ENCODE measurements at regions not wholly inside any gene's neighbourhood (a gene's known extent, or its start where the extent isn't known, plus 50 kb on each side); places are given as distances from the start of the nearest gene placed in this dataset.
A peak's percentile ranks its signal among the peaks of the same experiment; 100 is the strongest.

GRCh38 chr12:89247967-89248366, 104.3 kb downstream of the DUSP6 start:
- H3K36me3 ChIP-seq (ENCODE audit: insufficient read depth, low read length): no peaks in the 10 kb centered on the region
- POLR2A ChIA-PET (ENCODE audit: partially characterized antibody): interaction anchor here (0.8 kb wide), 1 partner anchor 10 kb away, joined by 3 read pairs; no protein-coding TSS in a partner anchor
- H3K4me3 Mint-ChIP-seq: no peak overlapping the region
- peaks cover 28 to 41% (median 34%) of the 10 kb centered on the region in 4 donors for H3K4me1 Mint-ChIP-seq
- intact Hi-C loops (cut with micrococcal nuclease): loop anchor here (10.0 kb wide), 2 partner anchors 233 to 277 kb away; partner anchors contain the start of genes GALNT4 and POC1B
- H3K4me1 ChIP-seq (ENCODE audit: insufficient read depth, low read length): peaks cover 36% of the 10 kb centered on the region
- no peaks in the 10 kb centered on the region for H3K36me3 Mint-ChIP-seq
- H3K27ac ChIP-seq (ENCODE audit: low read depth, low read length): no peak overlapping the region
- H3K4me3 ChIP-seq (ENCODE audit: low read length in 2 of 2): no peak overlapping the region
- no peak for DNase-seq
- H3K27me3 ChIP-seq (ENCODE audit: insufficient read depth, low read length): no peaks in the 10 kb centered on the region
- H3K9me3 Mint-ChIP-seq: no peaks in the 10 kb centered on the region
- H3K27me3 Mint-ChIP-seq: no peaks in the 10 kb centered on the region
- no peaks in the 10 kb centered on the region for H3K9me3 ChIP-seq (ENCODE audit: control insufficient read depth in 1 of 2, low read length in 2 of 2)
- CTCF ChIA-PET (ENCODE audit: partially characterized antibody): no interaction called here
- H3K27ac Mint-ChIP-seq: peak overlapping the region in 1 of 7 donors; percentile 7

DNA sequence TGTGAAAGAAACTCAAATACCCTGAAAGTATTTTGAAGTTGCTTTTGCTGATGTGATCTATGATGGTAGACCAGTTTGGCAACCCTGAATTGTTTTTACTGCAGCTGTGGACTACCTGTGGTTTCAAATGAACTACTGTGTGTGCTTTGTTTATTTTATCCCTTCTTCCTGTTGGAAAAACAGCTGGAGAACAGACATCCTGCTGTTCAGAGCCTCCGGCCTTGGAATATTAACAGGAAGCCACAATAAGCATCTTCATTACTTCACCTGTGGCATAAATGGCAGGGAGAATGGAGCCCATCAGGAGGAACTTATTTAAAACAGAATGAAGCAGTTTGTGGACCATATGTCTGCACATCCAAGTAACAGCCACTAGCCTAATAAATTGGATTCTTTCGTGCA, 104.8 kb downstream of the DUSP6 start:
- no peak overlapping the region for H3K4me3 Mint-ChIP-seq
- Histone ChIP-seq H3K4me1 (ENCODE audit: insufficient read depth, low read length) (peaks cover 36% of the 10 kb centered on the region), H3K9me3 (ENCODE audit: control insufficient read depth in 1 of 2, low read length in 2 of 2) (no peaks in the 10 kb centered on the region), H3K36me3 (ENCODE audit: insufficient read depth, low read length) (no peaks in the 10 kb centered on the region), H3K27me3 (ENCODE audit: insufficient read depth, low read length) (no peaks in the 10 kb centered on the region), H3K4me3 (ENCODE audit: low read length in 2 of 2) (no peak overlapping the region), H3K27ac (ENCODE audit: low read depth, low read length) (no peak overlapping the region)
- CTCF ChIA-PET (ENCODE audit: partially characterized antibody): interaction anchor here (0.9 to 1.4 kb wide), 3 partner anchors 9 to 209 kb away, joined by 3 to 4 read pairs (median 3); no protein-coding TSS in a partner anchor
- intact Hi-C loops (cut with micrococcal nuclease): loop anchor here (10.0 kb wide), 2 partner anchors 233 to 277 kb away; partner anchors contain the start of genes GALNT4 and POC1B
- DNase-seq: no peak
- peaks cover 30 to 41% (median 35%) of the 10 kb centered on the region in 4 donors for H3K4me1 Mint-ChIP-seq
- POLR2A ChIA-PET (ENCODE audit: partially characterized antibody): interaction anchor here (0.8 kb wide), 1 partner anchor 9 kb away, joined by 3 read pairs; no protein-coding TSS in a partner anchor
- H3K27ac Mint-ChIP-seq: no peak overlapping the region
- H3K9me3 Mint-ChIP-seq: no peaks in the 10 kb centered on the region
- H3K36me3 Mint-ChIP-seq: no peaks in the 10 kb centered on the region
- H3K27me3 Mint-ChIP-seq: no peaks in the 10 kb centered on the region

DNA sequence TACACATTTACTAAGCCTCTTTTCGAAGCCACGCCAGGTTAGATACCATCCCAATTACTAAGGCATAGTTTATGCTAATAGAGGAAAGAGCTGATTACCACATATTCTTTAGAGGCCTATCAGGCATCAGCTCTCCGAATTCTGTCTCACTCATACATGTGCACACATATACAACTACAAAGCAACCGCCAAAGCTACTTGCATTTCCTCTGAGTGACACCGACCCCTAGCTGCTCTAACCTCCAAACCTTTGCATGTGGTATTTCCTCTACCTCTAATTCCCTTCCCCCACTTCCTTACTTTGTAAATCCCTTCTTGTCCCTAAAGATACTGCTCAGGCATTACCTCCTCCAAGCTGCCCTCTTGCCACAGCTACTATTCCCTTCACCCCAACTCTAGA, 107.2 kb downstream of the DUSP6 start:
- Histone ChIP-seq H3K27ac (ENCODE audit: low read depth, low read length) (no peak overlapping the region), H3K36me3 (ENCODE audit: insufficient read depth, low read length) (no peaks in the 10 kb centered on the region), H3K4me1 (ENCODE audit: insufficient read depth, low read length) (peaks cover 30% of the 10 kb centered on the region), H3K27me3 (ENCODE audit: insufficient read depth, low read length) (no peaks in the 10 kb centered on the region), H3K9me3 (ENCODE audit: control insufficient read depth in 1 of 2, low read length in 2 of 2) (no peaks in the 10 kb centered on the region), H3K4me3 (ENCODE audit: low read length in 2 of 2) (peak overlapping the region in 1 of 2 donors; percentile 21)
- POLR2A ChIA-PET (ENCODE audit: partially characterized antibody): interaction anchor here (0.9 to 3.4 kb wide), 8 partner anchors 9 to 206 kb away, joined by 3 to 16 read pairs (median 9); partner anchors contain the start of gene DUSP6
- no peaks in the 10 kb centered on the region for H3K27me3 Mint-ChIP-seq
- H3K36me3 Mint-ChIP-seq: no peaks in the 10 kb centered on the region
- peak overlapping the region; percentile 6 to 70 (median 40) for H3K4me3 Mint-ChIP-seq
- H3K4me1 Mint-ChIP-seq: peaks cover 30 to 33% (median 31%) of the 10 kb centered on the region in 4 donors
- CTCF ChIA-PET (ENCODE audit: partially characterized antibody): interaction anchor here (0.7 to 2.1 kb wide), 15 partner anchors 9 to 278 kb away, joined by 3 to 10 read pairs (median 4); partner anchors contain the start of gene DUSP6
- H3K9me3 Mint-ChIP-seq: peaks cover 0 to 3% (median 0%) of the 10 kb centered on the region in 8 donors
- H3K27ac Mint-ChIP-seq: peak overlapping the region; percentile 50 to 73 (median 57)
- intact Hi-C loops (cut with micrococcal nuclease): loop anchor here (1.0 to 10.0 kb wide), 5 partner anchors 20 to 280 kb away; partner anchors contain the start of genes GALNT4 and POC1B
- peak; percentile 73 to 81 (median 78) for DNase-seq

- no peak overlapping the region for H3K27ac ChIP-seq (ENCODE audit: low read depth, low read length)
These were observed 107.8 kb downstream of the DUSP6 start for GRCh38 chr12:89244536-89244935.

GRCh38 chr12:89243771-89244170, 108.5 kb downstream of the DUSP6 start:
- no peaks in the 10 kb centered on the region for H3K9me3 ChIP-seq (ENCODE audit: control insufficient read depth in 1 of 2, low read length in 2 of 2)
- H3K4me1 Mint-ChIP-seq: peaks cover 34 to 41% (median 38%) of the 10 kb centered on the region in 4 donors
- H3K9me3 Mint-ChIP-seq: peaks cover 0 to 3% (median 0%) of the 10 kb centered on the region in 8 donors
- no peaks in the 10 kb centered on the region for H3K36me3 ChIP-seq (ENCODE audit: insufficient read depth, low read length)
- H3K4me3 Mint-ChIP-seq: peak overlapping the region in 6 of 8 donors; percentile 10 to 60 (median 40)
- CTCF ChIA-PET (ENCODE audit: partially characterized antibody): interaction anchor here (0.7 to 2.1 kb wide), 4 partner anchors 8 to 227 kb away, joined by 3 to 6 read pairs (median 4); no protein-coding TSS in a partner anchor
- peak overlapping the region in 6 of 7 donors; percentile 2 to 68 (median 24) for H3K27ac Mint-ChIP-seq
- peaks cover 32% of the 10 kb centered on the region for H3K4me1 ChIP-seq (ENCODE audit: insufficient read depth, low read length)
- intact Hi-C loops (cut with micrococcal nuclease): loop anchor here (2.0 to 10.0 kb wide), 4 partner anchors 19 to 281 kb away; partner anchors contain the start of genes GALNT4 and POC1B
- H3K27ac ChIP-seq (ENCODE audit: low read depth, low read length): no peak overlapping the region
- no peaks in the 10 kb centered on the region for H3K27me3 ChIP-seq (ENCODE audit: insufficient read depth, low read length)
- no peak for DNase-seq
- H3K27me3 Mint-ChIP-seq: no peaks in the 10 kb centered on the region
- POLR2A ChIA-PET (ENCODE audit: partially characterized antibody): interaction anchor here (0.7 to 3.4 kb wide), 6 partner anchors 8 to 110 kb away, joined by 3 to 16 read pairs (median 10); partner anchors contain the start of gene DUSP6
- no peak overlapping the region for H3K4me3 ChIP-seq (ENCODE audit: low read length in 2 of 2)
- H3K36me3 Mint-ChIP-seq: no peaks in the 10 kb centered on the region

More at GRCh38 chr12:89244536-89244935, 107.8 kb downstream of the DUSP6 start:
- DNase-seq: peak; percentile 28 to 59 (median 49)
- no peaks in the 10 kb centered on the region for H3K36me3 Mint-ChIP-seq
- peaks cover 0 to 3% (median 0%) of the 10 kb centered on the region in 8 donors for H3K9me3 Mint-ChIP-seq
- H3K27ac Mint-ChIP-seq: peak overlapping the region; percentile 13 to 73 (median 57)
- no peaks in the 10 kb centered on the region for H3K27me3 Mint-ChIP-seq
- POLR2A ChIA-PET (ENCODE audit: partially characterized antibody): interaction anchor here (0.7 to 3.4 kb wide), 9 partner anchors 9 to 205 kb away, joined by 3 to 16 read pairs (median 9); partner anchors contain the start of gene DUSP6
- peak overlapping the region; percentile 6 to 70 (median 50) for H3K4me3 Mint-ChIP-seq
- Histone ChIP-seq H3K4me3 (ENCODE audit: low read length in 2 of 2) (peak overlapping the region in 1 of 2 donors; percentile 21), H3K36me3 (ENCODE audit: insufficient read depth, low read length) (no peaks in the 10 kb centered on the region), H3K4me1 (ENCODE audit: insufficient read depth, low read length) (peaks cover 30% of the 10 kb centered on the region), H3K9me3 (ENCODE audit: control insufficient read depth in 1 of 2, low read length in 2 of 2) (no peaks in the 10 kb centered on the region), H3K27me3 (ENCODE audit: insufficient read depth, low read length) (no peaks in the 10 kb centered on the region)
- H3K4me1 Mint-ChIP-seq: peaks cover 31 to 34% (median 33%) of the 10 kb centered on the region in 4 donors
- CTCF ChIA-PET (ENCODE audit: partially characterized antibody): interaction anchor here (0.7 to 2.1 kb wide), 13 partner anchors 9 to 278 kb away, joined by 3 to 10 read pairs (median 5); partner anchors contain the start of gene DUSP6
- intact Hi-C loops (cut with micrococcal nuclease): loop anchor here (2.0 to 10.0 kb wide), 4 partner anchors 20 to 280 kb away; partner anchors contain the start of genes GALNT4 and POC1B

GRCh38 chr12:89239534-89239933, 112.8 kb downstream of the DUSP6 start:
- H3K36me3 Mint-ChIP-seq: no peaks in the 10 kb centered on the region
- Histone ChIP-seq H3K27me3 (ENCODE audit: insufficient read depth, low read length) (no peaks in the 10 kb centered on the region), H3K27ac (ENCODE audit: low read depth, low read length) (no peak overlapping the region), H3K4me3 (ENCODE audit: low read length in 2 of 2) (no peak overlapping the region), H3K36me3 (ENCODE audit: insufficient read depth, low read length) (no peaks in the 10 kb centered on the region), H3K4me1 (ENCODE audit: insufficient read depth, low read length) (peaks cover 55% of the 10 kb centered on the region), H3K9me3 (ENCODE audit: control insufficient read depth in 1 of 2, low read length in 2 of 2) (no peaks in the 10 kb centered on the region)
- peak overlapping the region in 1 of 8 donors; percentile 25 for H3K4me3 Mint-ChIP-seq
- DNase-seq: no peak
- H3K4me1 Mint-ChIP-seq: peaks cover 49 to 63% (median 61%) of the 10 kb centered on the region in 4 donors
- no peaks in the 10 kb centered on the region for H3K27me3 Mint-ChIP-seq
- no peak overlapping the region for H3K27ac Mint-ChIP-seq
- intact Hi-C loops (cut with micrococcal nuclease): no loop called here
- peaks cover 0 to 6% (median 0%) of the 10 kb centered on the region in 8 donors for H3K9me3 Mint-ChIP-seq
- CTCF ChIA-PET (ENCODE audit: partially characterized antibody): no interaction called here
- POLR2A ChIA-PET (ENCODE audit: partially characterized antibody): no interaction called here

DNA sequence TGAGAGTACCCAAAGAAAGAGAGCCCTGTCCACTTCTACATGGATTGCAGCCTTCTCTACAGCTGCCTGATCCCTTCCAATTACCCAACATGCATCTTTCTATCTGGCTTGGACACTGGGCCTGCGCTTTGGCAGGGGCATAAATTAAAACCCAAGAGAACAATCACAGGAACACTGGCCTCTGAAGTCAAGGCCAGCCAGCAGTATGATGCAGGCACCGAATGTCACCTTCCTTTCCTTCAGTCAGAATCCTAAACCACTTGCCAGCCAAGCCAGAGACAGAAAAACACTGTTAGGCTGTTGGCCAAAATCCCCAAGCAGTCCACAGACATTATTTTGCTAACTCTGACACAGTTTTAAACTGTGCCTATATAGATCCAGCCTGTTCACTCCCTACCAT, 113.7 kb downstream of the DUSP6 start:
- Mint-ChIP-seq H3K36me3 (no peaks in the 10 kb centered on the region), H3K4me1 (peaks cover 46 to 61% (median 59%) of the 10 kb centered on the region in 4 donors), H3K4me3 (peak overlapping the region in 2 of 8 donors; percentile 13 to 55), H3K27me3 (no peaks in the 10 kb centered on the region), H3K27ac (peak overlapping the region in 1 of 7 donors; percentile 43), H3K9me3 (peaks cover 0 to 6% (median 0%) of the 10 kb centered on the region in 8 donors)
- ChIA-PET POLR2A (ENCODE audit: partially characterized antibody) (interaction anchor here (0.7 kb wide), 1 partner anchor 9 kb away, joined by 3 read pairs; no protein-coding TSS in a partner anchor), CTCF (ENCODE audit: partially characterized antibody) (interaction anchor here (0.7 to 1.1 kb wide), 2 partner anchors 8 to 10 kb away, joined by 3 read pairs; no protein-coding TSS in a partner anchor)
- Histone ChIP-seq H3K4me3 (ENCODE audit: low read length in 2 of 2) (no peak overlapping the region), H3K4me1 (ENCODE audit: insufficient read depth, low read length) (peaks cover 51% of the 10 kb centered on the region), H3K36me3 (ENCODE audit: insufficient read depth, low read length) (no peaks in the 10 kb centered on the region), H3K27ac (ENCODE audit: low read depth, low read length) (no peak overlapping the region), H3K9me3 (ENCODE audit: control insufficient read depth in 1 of 2, low read length in 2 of 2) (no peaks in the 10 kb centered on the region), H3K27me3 (ENCODE audit: insufficient read depth, low read length) (no peaks in the 10 kb centered on the region)
- intact Hi-C loops (cut with micrococcal nuclease): no loop called here
- DNase-seq: no peak

All from CD4-positive, alpha-beta memory T cell (primary cell).